Subcutaneous abdominal adipose tissue (tissue), 5 donors: ENCODE measurements at regions not wholly inside any gene's neighbourhood (a gene's known extent, or its start where the extent isn't known, plus 50 kb on each side); places are given as distances from the start of the nearest gene placed in this dataset.
"Not testable (repeated sequence)": the region's sequence is repeated elsewhere in the genome, so short reads cannot be mapped to it uniquely, and the experiment has no call there.

Experiments
- H3K27ac ChIP-seq: one replicate; pipeline ENCODE4 v1.7.0; 2013; ENCODE audit warnings: low read depth, mild to moderate bottlenecking, inconsistent platforms, low read length, moderate library complexity
- H3K27me3 ChIP-seq, 5 donors: one replicate each; pipeline ENCODE4 v1.7.0; 2013; ENCODE audit warnings: low read length in 5 of 5, inconsistent platforms in 1 of 5; ENCODE audit not compliant: control insufficient read depth in 5 of 5, insufficient read depth in 4 of 5
- H3K36me3 ChIP-seq, 5 donors: one replicate each; pipeline ENCODE4 v1.7.0; 2013; ENCODE audit warnings: low read length in 5 of 5; ENCODE audit not compliant: control insufficient read depth in 5 of 5, insufficient read depth in 5 of 5
- H3K4me1 ChIP-seq, 5 donors: one replicate each; pipeline ENCODE4 v1.7.0; 2013; ENCODE audit warnings: low read length in 5 of 5, mild to moderate bottlenecking in 3 of 5, moderate library complexity in 1 of 5; ENCODE audit not compliant: control insufficient read depth in 5 of 5, insufficient read depth in 5 of 5
- H3K4me3 ChIP-seq, 5 donors: one replicate each; pipeline ENCODE4 v1.7.0; 2013; ENCODE audit warnings: low read length in 5 of 5, low read depth in 1 of 5
- H3K9ac ChIP-seq, 5 donors: one replicate each; pipeline ENCODE4 v1.7.0; 2013; ENCODE audit warnings: low read length in 5 of 5, mild to moderate bottlenecking in 4 of 5, moderate library complexity in 3 of 5
- H3K9me3 ChIP-seq, 5 donors: one replicate each; pipeline ENCODE4 v1.7.0; 2013; ENCODE audit warnings: low read length in 5 of 5; ENCODE audit not compliant: control insufficient read depth in 5 of 5
- donor health status: healthy.
- donor health status: healthy.
- donor health status: healthy.
- donor health status: healthy.
- donor health status: healthy.

DNA sequence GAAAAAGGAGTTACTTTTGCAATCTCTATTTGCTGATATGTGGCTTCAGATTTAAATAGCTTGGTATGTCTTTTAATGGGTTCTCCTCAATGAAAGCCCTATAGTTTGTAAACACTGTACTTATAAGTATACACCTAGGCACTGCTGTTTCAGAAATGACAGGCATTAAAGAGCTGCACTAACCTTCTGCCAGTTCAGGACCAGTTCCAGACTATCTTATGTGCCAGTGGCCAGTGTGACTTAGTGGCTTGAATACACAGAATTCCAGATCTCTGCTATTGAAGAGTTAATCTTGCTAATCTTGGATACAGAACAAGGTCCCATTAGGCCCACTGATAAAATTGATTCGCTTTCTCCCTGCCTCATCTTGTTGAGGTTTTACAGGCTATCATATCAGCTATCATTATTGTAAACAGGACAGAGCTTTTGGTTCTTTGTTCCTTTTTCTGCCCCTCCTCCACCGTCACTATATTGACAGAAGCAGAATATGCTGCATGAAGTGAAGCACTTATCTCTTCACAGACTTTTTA lies 337.5 kb downstream of the LRRIQ3 start:
- Histone ChIP-seq H3K27me3 (no peaks in the 10 kb centered on the region), H3K4me1 (no peaks in the 10 kb centered on the region), H3K4me3 (no peak overlapping the region), H3K9ac (no peak overlapping the region), H3K27ac (no peak overlapping the region), H3K36me3 (no peaks in the 10 kb centered on the region), H3K9me3 (no peaks in the 10 kb centered on the region)

DNA sequence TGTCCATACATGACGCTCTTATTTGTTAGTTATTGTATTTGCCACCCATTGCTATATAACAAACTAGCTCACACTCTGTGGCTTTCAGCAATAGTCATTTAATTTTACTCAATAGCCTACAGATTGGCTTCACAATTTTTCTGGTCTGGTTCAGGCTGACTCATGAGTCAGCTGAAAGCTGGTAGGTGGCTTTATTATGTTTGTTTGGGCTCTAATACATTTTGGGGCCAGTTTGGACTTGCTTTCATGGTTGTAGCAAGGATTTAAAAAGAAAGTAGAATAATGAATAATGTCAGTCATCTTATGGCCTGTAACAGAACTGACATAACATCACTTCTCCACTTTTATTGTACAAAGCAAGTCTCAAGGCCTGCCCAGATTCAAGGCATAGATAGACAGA lies 338.7 kb downstream of the LRRIQ3 start:
- no peaks in the 10 kb centered on the region for H3K27me3 ChIP-seq
- no peaks in the 10 kb centered on the region for H3K9me3 ChIP-seq
- no peak overlapping the region for H3K4me3 ChIP-seq
- H3K27ac ChIP-seq, result no peak overlapping the region
- no peak overlapping the region for H3K9ac ChIP-seq
- H3K4me1 ChIP-seq, result no peaks in the 10 kb centered on the region
- H3K36me3 ChIP-seq, result no peaks in the 10 kb centered on the region

DNA sequence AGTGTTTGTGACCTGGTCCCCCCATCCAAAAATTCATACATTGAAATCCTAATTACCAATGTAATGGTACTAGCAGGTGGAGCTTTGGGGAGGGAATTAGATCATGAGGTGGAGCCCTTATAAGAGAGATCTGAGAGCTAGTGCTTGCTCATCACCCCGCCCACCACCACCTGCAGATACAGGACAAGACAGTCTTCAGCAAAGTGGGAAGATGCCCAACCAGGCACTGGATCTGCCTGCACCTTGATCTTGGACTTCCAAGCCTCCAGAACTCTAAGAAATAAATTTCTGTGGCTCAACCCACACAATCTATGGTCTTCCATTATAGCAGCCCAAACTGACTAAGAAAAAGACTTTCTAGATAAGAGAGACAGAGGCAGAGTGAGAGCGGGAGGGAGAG lies 343.4 kb downstream of the LRRIQ3 start:
- no peaks in the 10 kb centered on the region for H3K9me3 ChIP-seq
- H3K27me3 ChIP-seq, result no peaks in the 10 kb centered on the region
- no peak overlapping the region for H3K27ac ChIP-seq
- H3K9ac ChIP-seq, result no peak overlapping the region
- no peaks in the 10 kb centered on the region for H3K36me3 ChIP-seq
- H3K4me1 ChIP-seq, result no peaks in the 10 kb centered on the region
- no peak overlapping the region for H3K4me3 ChIP-seq

DNA sequence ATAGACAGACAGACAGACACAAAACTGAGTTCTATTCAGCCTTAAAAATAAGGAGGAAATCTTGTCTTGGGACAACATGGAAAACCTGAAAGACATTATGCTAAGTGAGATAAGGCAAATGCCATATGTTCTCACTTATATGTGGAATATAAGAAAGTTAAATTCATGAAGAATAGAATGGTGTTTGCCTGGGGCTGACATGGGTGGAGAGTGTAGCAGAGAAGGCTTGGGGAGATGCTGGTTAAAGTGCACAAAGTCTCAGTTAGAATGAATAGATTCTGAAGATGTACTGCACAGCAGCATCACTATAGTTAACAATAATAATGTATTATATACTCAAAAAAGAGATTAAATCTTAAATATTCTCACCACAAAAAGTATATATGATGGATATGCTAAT lies 355.5 kb downstream of the LRRIQ3 start:
- H3K9ac ChIP-seq, result no peak overlapping the region
- H3K36me3 ChIP-seq, result no peaks in the 10 kb centered on the region

GRCh38 chr1:73839922-73840321 lies 358.1 kb downstream of the LRRIQ3 start:
- no peaks in the 10 kb centered on the region for H3K9me3 ChIP-seq
- no peaks in the 10 kb centered on the region for H3K4me1 ChIP-seq
- no peaks in the 10 kb centered on the region for H3K27me3 ChIP-seq
- H3K36me3 ChIP-seq, result no peaks in the 10 kb centered on the region
- H3K27ac ChIP-seq, result no peak overlapping the region
- no peak overlapping the region for H3K9ac ChIP-seq
- H3K4me3 ChIP-seq, result no peak overlapping the region

More for the DNA sequence above, 355.5 kb downstream of the LRRIQ3 start:
- Histone ChIP-seq H3K27ac (no peak overlapping the region), H3K4me3 (no peak overlapping the region), H3K27me3 (no peaks in the 10 kb centered on the region), H3K4me1 (no peaks in the 10 kb centered on the region), H3K9me3 (no peaks in the 10 kb centered on the region)

DNA sequence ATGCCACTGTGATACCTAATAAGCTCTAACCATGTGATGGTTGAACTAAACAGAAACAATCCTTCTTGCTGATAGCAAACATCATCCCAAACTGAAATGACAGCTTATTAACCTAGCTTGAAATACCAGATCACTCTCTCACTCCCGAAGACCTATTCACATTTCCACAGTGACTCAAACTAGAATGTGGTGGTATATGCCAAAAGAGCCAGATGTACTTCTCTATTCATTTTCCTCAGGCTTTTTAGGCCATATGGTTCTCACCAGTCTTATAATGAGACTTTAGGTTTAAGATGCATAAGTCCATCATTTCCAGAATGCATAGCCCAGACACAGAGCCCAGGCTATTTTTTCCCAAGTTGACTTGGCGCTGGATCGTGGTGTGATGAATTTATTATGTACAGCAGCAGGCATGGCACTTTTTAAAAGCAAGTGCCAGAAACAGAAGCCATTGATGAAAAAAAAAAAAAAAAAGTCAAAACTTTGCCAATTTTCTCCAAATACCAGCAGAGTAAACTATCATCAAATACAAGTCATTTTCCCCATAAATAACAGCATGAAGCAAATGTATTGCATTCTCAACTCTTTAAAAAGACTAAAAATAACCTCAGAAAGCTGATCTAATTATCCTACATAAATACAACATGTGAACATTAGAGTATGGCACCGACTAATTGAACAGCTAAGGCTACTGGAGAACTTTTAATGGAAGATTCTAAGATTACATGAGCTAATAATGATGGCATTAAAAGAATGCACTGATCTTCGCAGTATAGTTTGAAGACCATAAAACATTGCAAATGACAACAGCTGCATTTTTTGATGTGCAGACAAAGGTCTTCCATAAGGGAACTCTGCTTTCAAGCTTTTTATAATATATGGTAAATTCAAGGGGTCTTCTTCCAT lies 365.4 kb downstream of the LRRIQ3 start:
- no peaks in the 10 kb centered on the region for H3K4me1 ChIP-seq
- H3K27ac ChIP-seq, result no peak overlapping the region
- H3K9ac ChIP-seq, result no peak overlapping the region
- H3K27me3 ChIP-seq, result no peaks in the 10 kb centered on the region
- no peaks in the 10 kb centered on the region for H3K9me3 ChIP-seq
- no peak overlapping the region for H3K4me3 ChIP-seq
- H3K36me3 ChIP-seq, result no peaks in the 10 kb centered on the region

DNA sequence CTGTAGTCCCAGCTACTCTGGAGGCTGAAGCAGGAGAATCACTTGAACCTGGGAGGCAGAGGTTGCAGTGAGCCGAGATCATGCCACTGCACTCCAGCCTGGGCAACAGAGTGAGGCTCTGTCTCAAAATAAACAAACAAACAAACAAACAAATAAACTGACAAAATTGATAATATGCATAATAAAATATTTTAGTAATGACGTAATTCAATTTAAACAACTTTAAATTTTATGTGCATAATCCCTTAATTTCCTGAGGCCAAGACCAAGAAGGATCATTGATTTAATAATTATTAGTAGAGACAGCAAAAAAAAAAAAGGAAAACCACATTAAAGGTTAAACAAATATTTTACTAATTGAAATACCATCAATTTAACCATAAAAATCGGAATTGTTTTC lies 370.7 kb downstream of the LRRIQ3 start:
- H3K4me3 ChIP-seq, H3K9ac ChIP-seq, H3K9me3 ChIP-seq, H3K27ac ChIP-seq, H3K36me3 ChIP-seq, H3K4me1 ChIP-seq, H3K27me3 ChIP-seq: not testable (repeated sequence)

DNA sequence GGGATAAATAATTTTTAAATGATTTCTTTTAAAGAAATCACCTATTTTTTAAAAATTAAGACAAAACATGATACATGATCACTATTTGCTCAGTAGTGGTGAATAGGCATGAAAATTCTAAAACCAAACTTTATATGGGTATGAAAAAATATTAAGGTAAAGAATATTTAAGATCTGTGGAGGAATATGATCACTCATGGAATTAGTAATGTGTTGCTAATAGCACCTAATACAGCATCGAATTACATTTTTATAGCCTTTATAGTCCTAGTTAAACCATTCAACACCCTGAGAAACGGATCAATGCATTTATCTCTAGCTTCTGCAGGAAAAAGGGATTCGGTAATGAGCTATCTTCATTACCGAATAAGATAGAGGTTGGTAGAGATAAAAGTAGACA lies 373.9 kb downstream of the LRRIQ3 start:
- no peak overlapping the region for H3K9ac ChIP-seq
- no peaks in the 10 kb centered on the region for H3K36me3 ChIP-seq

DNA sequence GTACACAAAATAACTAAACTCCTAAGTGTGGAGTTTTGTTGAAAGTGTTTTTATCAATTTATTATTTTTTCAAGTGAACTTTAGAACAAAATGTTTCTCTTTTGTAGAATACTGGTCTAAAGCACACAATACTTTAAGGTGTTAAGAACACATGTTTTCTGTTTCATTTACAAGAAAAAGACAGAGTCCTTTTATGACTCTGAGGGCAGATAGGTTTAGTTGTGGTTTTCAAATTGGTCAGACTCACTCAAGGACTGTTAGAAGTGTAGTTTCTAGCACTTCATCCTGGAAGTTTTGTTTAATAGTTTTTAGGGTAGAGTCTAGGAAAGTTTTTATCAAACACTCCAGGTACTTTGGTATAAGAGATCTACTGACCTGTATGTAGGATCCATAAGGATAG lies 376.5 kb downstream of the LRRIQ3 start:
- H3K4me1 ChIP-seq, result no peaks in the 10 kb centered on the region

More for the DNA sequence above, 373.9 kb downstream of the LRRIQ3 start:
- Histone ChIP-seq H3K4me3 (no peak overlapping the region), H3K27me3 (no peaks in the 10 kb centered on the region), H3K27ac (no peak overlapping the region), H3K9me3 (no peaks in the 10 kb centered on the region), H3K4me1 (no peaks in the 10 kb centered on the region)

GRCh38 chr1:73820843-73821242 lies 377.1 kb downstream of the LRRIQ3 start:
- no peaks in the 10 kb centered on the region for H3K4me1 ChIP-seq
- H3K9ac ChIP-seq, result no peak overlapping the region
- H3K27me3 ChIP-seq, result no peaks in the 10 kb centered on the region
- H3K36me3 ChIP-seq, result no peaks in the 10 kb centered on the region
- no peak overlapping the region for H3K4me3 ChIP-seq
- H3K27ac ChIP-seq, result no peak overlapping the region
- peaks cover 0 to 3% (median 0%) of the 10 kb centered on the region in 5 donors for H3K9me3 ChIP-seq

More for the DNA sequence above, 376.5 kb downstream of the LRRIQ3 start:
- no peaks in the 10 kb centered on the region for H3K27me3 ChIP-seq
- H3K9me3 ChIP-seq, result peaks cover 0 to 3% (median 0%) of the 10 kb centered on the region in 5 donors
- no peak overlapping the region for H3K27ac ChIP-seq
- no peaks in the 10 kb centered on the region for H3K36me3 ChIP-seq
- no peak overlapping the region for H3K9ac ChIP-seq
- H3K4me3 ChIP-seq, result no peak overlapping the region
